Neuronal stem cell (in vitro differentiated cells): ENCODE measurements at regions not wholly inside any gene's neighbourhood (a gene's known extent, or its start where the extent isn't known, plus 50 kb on each side); places are given as distances from the start of the nearest gene placed in this dataset.
A peak's percentile ranks its signal among the peaks of the same experiment; 100 is the strongest.

Experiments
- DNase-seq: peaks from one replicate; pipeline ENCODE4 v3.0.0-alpha.2; 2013; ENCODE audit warnings: low spot score
- H2AFZ ChIP-seq: one replicate; pipeline ENCODE4 v1.6.1; 2013; ENCODE audit warnings: mild to moderate bottlenecking, low read length, inconsistent platforms
- H2AK5ac ChIP-seq: 2 replicates; pipeline ENCODE4 v1.6.1; 2013; ENCODE audit warnings: low read depth, mild to moderate bottlenecking, inconsistent platforms, low read length, moderate library complexity, mixed read lengths
- H2BK120ac ChIP-seq: 2 replicates; pipeline ENCODE4 v1.6.1; 2013; ENCODE audit warnings: low read depth, mild to moderate bottlenecking, inconsistent platforms, low read length, moderate library complexity, mixed read lengths
- H2BK12ac ChIP-seq: one replicate; pipeline ENCODE4 v1.6.1; 2013; ENCODE audit warnings: low read length, inconsistent platforms
- H2BK15ac ChIP-seq: 2 replicates; pipeline ENCODE4 v1.6.1; 2013; ENCODE audit warnings: mild to moderate bottlenecking, low read length, inconsistent platforms, mixed read lengths
- H2BK5ac ChIP-seq: one replicate; pipeline ENCODE4 v1.6.1; 2013; ENCODE audit warnings: inconsistent platforms, mild to moderate bottlenecking, low read length, moderate library complexity
- H3K14ac ChIP-seq: one replicate; pipeline ENCODE4 v1.6.1; 2013; ENCODE audit warnings: low read length, inconsistent platforms
- H3K18ac ChIP-seq: 2 replicates; pipeline ENCODE4 v1.6.1; 2013; ENCODE audit warnings: low read length, inconsistent platforms
- H3K23ac ChIP-seq: 2 replicates; pipeline ENCODE4 v1.6.1; 2013; ENCODE audit warnings: low read depth, mild to moderate bottlenecking, mixed read lengths, low read length, inconsistent platforms; ENCODE audit not compliant: poor library complexity
- H3K27ac ChIP-seq: replicated peaks from 3 replicates; pipeline ENCODE4 v1.5.1; 2013; ENCODE audit warnings: low read length, inconsistent platforms
- H3K27me3 ChIP-seq, 3 experiments: 2 replicates each; pipeline ENCODE4 v1.6.1; 2013; ENCODE audit warnings: low read length in 3 of 3, mild to moderate bottlenecking in 2 of 3, inconsistent platforms in 1 of 3, low read depth in 1 of 3, mixed read lengths in 1 of 3, moderate library complexity in 1 of 3; ENCODE audit not compliant: control insufficient read depth in 3 of 3, insufficient read depth in 3 of 3
- H3K36me3 ChIP-seq, 2 donors: replicated peaks in 1 of 2; 2 replicates each; pipeline ENCODE4 v1.6.1; 2013; ENCODE audit warnings: low read length in 2 of 2; ENCODE audit not compliant: control insufficient read depth in 2 of 2, insufficient read depth in 2 of 2
- H3K4ac ChIP-seq: 2 replicates; pipeline ENCODE4 v1.6.1; 2013; ENCODE audit warnings: inconsistent platforms, mild to moderate bottlenecking, low read length, moderate library complexity
- H3K4me1 ChIP-seq, 2 donors: 1 replicate in 1 of 2; 2 replicates in 1 of 2; pipeline ENCODE4 v1.6.1; 2013; ENCODE audit warnings: low read length in 2 of 2, low read depth in 1 of 2; ENCODE audit not compliant: control insufficient read depth in 2 of 2, insufficient read depth in 1 of 2
- H3K4me2 ChIP-seq: one replicate; pipeline ENCODE4 v1.6.1; 2013; ENCODE audit warnings: mild to moderate bottlenecking, low read length, inconsistent platforms; ENCODE audit not compliant: insufficient read depth, poor library complexity, severe bottlenecking
- H3K4me3 ChIP-seq, 2 donors: 2 replicates each; pipeline ENCODE4 v1.5.1; 2013; ENCODE audit warnings: low read length in 2 of 2, mild to moderate bottlenecking in 2 of 2, inconsistent platforms in 1 of 2, moderate library complexity in 1 of 2
- H3K79me1 ChIP-seq: one replicate; pipeline ENCODE4 v1.6.1; 2013; ENCODE audit warnings: low read depth, mild to moderate bottlenecking, inconsistent platforms, low read length, moderate library complexity
- H3K9ac ChIP-seq: one replicate; pipeline ENCODE4 v1.6.1; 2013; ENCODE audit warnings: mild to moderate bottlenecking, low read depth, low read length, inconsistent platforms; ENCODE audit not compliant: poor library complexity
- H3K9me3 ChIP-seq, 2 donors: replicated peaks in 1 of 2; 2 replicates each; pipeline versions ENCODE3 to v1.6.1; 2013; ENCODE audit warnings: low read length in 2 of 2, mild to moderate bottlenecking in 2 of 2, inconsistent platforms in 1 of 2, low read depth in 1 of 2, mixed read lengths in 1 of 2, moderate library complexity in 1 of 2; ENCODE audit not compliant: control insufficient read depth in 2 of 2, insufficient read depth in 1 of 2
- H4K8ac ChIP-seq: one replicate; pipeline ENCODE4 v1.6.1; 2013; ENCODE audit warnings: low read depth, mild to moderate bottlenecking, inconsistent platforms, low read length, moderate library complexity
- H4K91ac ChIP-seq: one replicate; pipeline ENCODE4 v1.6.1; 2013; ENCODE audit warnings: low read length, low read depth, mild to moderate bottlenecking, inconsistent platforms; ENCODE audit not compliant: poor library complexity
- WGBS, 2 donors: extraction: QIAGEN DNeasy Blood & Tissue Kit; methylation state at CpG; one replicate each; pipeline ENCODE4 v1.1.7; 2013; ENCODE audit warnings: missing lambda C conversion rate in 2 of 2, mixed read lengths in 1 of 2; ENCODE audit not compliant: insufficient read length in 2 of 2, insufficient replicate concordance in 1 of 2; ENCODE audit errors: extremely low coverage in 2 of 2; 5-methylcytosine and 5-hydroxymethylcytosine counted together

- Histone ChIP-seq H2BK15ac (no peak overlapping the region), H3K4ac (no peak overlapping the region), H2AK5ac (no peak overlapping the region), H3K36me3 (no peaks in the 10 kb centered on the region), H3K4me3 (no peak overlapping the region), H4K8ac (no peak overlapping the region), H3K23ac (no peak overlapping the region), H3K27me3 (no peaks in the 10 kb centered on the region), H3K27ac (no peak overlapping the region), H4K91ac (no peak overlapping the region), H3K14ac (no peak overlapping the region), H2AFZ (no peak overlapping the region), H2BK12ac (no peak overlapping the region), H3K9ac (no peak overlapping the region), H3K9me3 (no peaks in the 10 kb centered on the region), H3K18ac (no peak overlapping the region), H3K4me2 (no peak overlapping the region), H2BK120ac (no peak overlapping the region), H3K79me1 (no peaks in the 10 kb centered on the region), H3K4me1 (no peaks in the 10 kb centered on the region), H2BK5ac (no peak overlapping the region)
- no peak for DNase-seq
- no CpG with 5 or more reads among the region's 3 CpGs for whole genome bisulfite sequencing, 2 donors
Measured at GRCh38 chr5:29001666-29002065, 1963.3 kb upstream of the CDH9 start.

- no peak overlapping the region for H2AK5ac ChIP-seq
- no peak overlapping the region for H4K91ac ChIP-seq
- no CpG with 5 or more reads among the region's 2 CpGs for WGBS, 2 donors
Measured at GRCh38 chr5:28984639-28985038, 1946.3 kb upstream of the CDH9 start.

GRCh38 chr5:28975508-28975907 is 1937.1 kb upstream of the CDH9 start:
- H2BK5ac ChIP-seq = no peak overlapping the region
- no peak overlapping the region for H2BK12ac ChIP-seq
- H2BK120ac ChIP-seq = no peak overlapping the region
- no peaks in the 10 kb centered on the region for H3K79me1 ChIP-seq
- no peak overlapping the region for H2AK5ac ChIP-seq
- no peak overlapping the region for H3K18ac ChIP-seq
- no peak overlapping the region for H3K9ac ChIP-seq
- no peaks in the 10 kb centered on the region for H3K9me3 ChIP-seq
- H2AFZ ChIP-seq = no peak overlapping the region
- H3K4me1 ChIP-seq = no peaks in the 10 kb centered on the region
- WGBS, 2 donors = no CpG with 5 or more reads among the region's 2 CpGs
- H2BK15ac ChIP-seq = no peak overlapping the region
- no peak overlapping the region for H3K4me2 ChIP-seq
- no peak overlapping the region for H3K4me3 ChIP-seq
- no peak overlapping the region for H4K8ac ChIP-seq
- H3K14ac ChIP-seq = no peak overlapping the region
- no peaks in the 10 kb centered on the region for H3K36me3 ChIP-seq
- H4K91ac ChIP-seq = no peak overlapping the region
- no peak overlapping the region for H3K23ac ChIP-seq
- DNase-seq = no peak
- H3K27me3 ChIP-seq = no peaks in the 10 kb centered on the region
- no peak overlapping the region for H3K27ac ChIP-seq
- H3K4ac ChIP-seq = no peak overlapping the region

More at GRCh38 chr5:28984639-28985038, 1946.3 kb upstream of the CDH9 start:
- H3K4ac ChIP-seq = no peak overlapping the region
- no peak overlapping the region for H2BK5ac ChIP-seq
- H3K9ac ChIP-seq = no peak overlapping the region
- no peak overlapping the region for H3K27ac ChIP-seq
- no peak overlapping the region for H2BK12ac ChIP-seq
- H2BK15ac ChIP-seq = no peak overlapping the region
- H3K79me1 ChIP-seq = no peaks in the 10 kb centered on the region
- DNase-seq = no peak
- H3K36me3 ChIP-seq = no peaks in the 10 kb centered on the region
- H3K4me1 ChIP-seq = no peaks in the 10 kb centered on the region
- no peak overlapping the region for H3K4me3 ChIP-seq
- H4K8ac ChIP-seq = no peak overlapping the region
- no peaks in the 10 kb centered on the region for H3K27me3 ChIP-seq
- no peak overlapping the region for H3K23ac ChIP-seq
- no peak overlapping the region for H3K14ac ChIP-seq
- no peak overlapping the region for H2BK120ac ChIP-seq
- no peak overlapping the region for H2AFZ ChIP-seq
- no peak overlapping the region for H3K4me2 ChIP-seq
- H3K18ac ChIP-seq = no peak overlapping the region
- H3K9me3 ChIP-seq = no peaks in the 10 kb centered on the region

- H3K36me3 ChIP-seq = no peaks in the 10 kb centered on the region
- H3K18ac ChIP-seq = no peak overlapping the region
- no peak overlapping the region for H2BK5ac ChIP-seq
- H3K4ac ChIP-seq = no peak overlapping the region
- no peak overlapping the region for H3K4me2 ChIP-seq
- H4K91ac ChIP-seq = no peak overlapping the region
- no peak overlapping the region for H2BK120ac ChIP-seq
- WGBS, 2 donors = no CpG with 5 or more reads among the region's 3 CpGs
- no peaks in the 10 kb centered on the region for H3K79me1 ChIP-seq
- H3K14ac ChIP-seq = no peak overlapping the region
- H2AK5ac ChIP-seq = no peak overlapping the region
- H3K27ac ChIP-seq = no peak overlapping the region
- H4K8ac ChIP-seq = no peak overlapping the region
- DNase-seq = no peak
- no peak overlapping the region for H3K9ac ChIP-seq
- H3K9me3 ChIP-seq = no peaks in the 10 kb centered on the region
- H3K23ac ChIP-seq = no peak overlapping the region
- H3K4me3 ChIP-seq = no peak overlapping the region
- no peaks in the 10 kb centered on the region for H3K4me1 ChIP-seq
- H2BK15ac ChIP-seq = no peak overlapping the region
- H2BK12ac ChIP-seq = no peak overlapping the region
- H2AFZ ChIP-seq = peak overlapping the region; percentile 26
- no peaks in the 10 kb centered on the region for H3K27me3 ChIP-seq
Measured at GRCh38 chr5:28967848-28968247, 1929.5 kb upstream of the CDH9 start.
